Mesothelial cell of epicardium (in vitro differentiated cells): ENCODE measurements at regions not wholly inside any gene's neighbourhood (a gene's known extent, or its start where the extent isn't known, plus 50 kb on each side); places are given as distances from the start of the nearest gene placed in this dataset.

Source experiments
- DNase-seq, 2 experiments: peaks; one replicate each; pipeline ENCODE4 v3.0.0; 2021; ENCODE audit warnings: low spot score in 2 of 2; ENCODE audit not compliant: unreplicated experiment in 2 of 2
- H3K27ac Mint-ChIP-seq: 2 replicates; pipeline ENCODE4 v1.8.0; 2021; ENCODE audit warnings: mixed read lengths
- H3K27me3 Mint-ChIP-seq: 2 replicates; pipeline ENCODE4 v1.8.0; 2021; ENCODE audit warnings: low read depth, mixed read lengths
- H3K36me3 Mint-ChIP-seq: 2 replicates; pipeline ENCODE4 v1.8.0; 2021; ENCODE audit warnings: mixed read lengths
- H3K4me1 Mint-ChIP-seq: 2 replicates; pipeline ENCODE4 v1.8.0; 2021; ENCODE audit warnings: mixed read lengths
- H3K4me3 Mint-ChIP-seq: 2 replicates; pipeline ENCODE4 v1.8.0; 2021; ENCODE audit warnings: mild to moderate bottlenecking, moderate library complexity, mixed read lengths
- H3K9me3 Mint-ChIP-seq: 2 replicates; pipeline ENCODE4 v1.8.0; 2021; ENCODE audit warnings: mixed read lengths
- CTCF ChIP-seq: fragments of 200-600 bp; sonication (generic); IDR thresholded peaks from one replicate; pipeline ENCODE4 v1.5.0; 2021; ENCODE audit warnings: antibody characterized with exemption; ENCODE audit not compliant: unreplicated experiment

GRCh38 chr3:44130249-44130648, 111.4 kb upstream of the TOPAZ1 start:
- no peaks in the 10 kb centered on the region for H3K36me3 Mint-ChIP-seq
- DNase-seq, result no peak
- H3K4me1 Mint-ChIP-seq, result no peaks in the 10 kb centered on the region
- H3K4me3 Mint-ChIP-seq, result no peak overlapping the region
- no peak overlapping the region for H3K27ac Mint-ChIP-seq
- peaks cover 2% of the 10 kb centered on the region for H3K9me3 Mint-ChIP-seq
- no peak for TF ChIP-seq CTCF
- peaks cover 54% of the 10 kb centered on the region for H3K27me3 Mint-ChIP-seq

GRCh38 chr3:44132061-44132460, 109.6 kb upstream of the TOPAZ1 start:
- DNase-seq, result no peak
- TF ChIP-seq CTCF, result no peak
- no peaks in the 10 kb centered on the region for H3K36me3 Mint-ChIP-seq
- H3K4me3 Mint-ChIP-seq, result no peak overlapping the region
- H3K27ac Mint-ChIP-seq, result no peak overlapping the region
- H3K9me3 Mint-ChIP-seq, result no peaks in the 10 kb centered on the region
- H3K27me3 Mint-ChIP-seq, result peaks cover 53% of the 10 kb centered on the region
- no peaks in the 10 kb centered on the region for H3K4me1 Mint-ChIP-seq

GRCh38 chr3:44132593-44132992, 109.1 kb upstream of the TOPAZ1 start:
- Mint-ChIP-seq H3K4me1 (no peaks in the 10 kb centered on the region), H3K36me3 (no peaks in the 10 kb centered on the region), H3K27ac (no peak overlapping the region), H3K9me3 (no peaks in the 10 kb centered on the region), H3K27me3 (peaks cover 55% of the 10 kb centered on the region), H3K4me3 (no peak overlapping the region)
- TF ChIP-seq CTCF, result no peak
- no peak for DNase-seq

GRCh38 chr3:44136421-44136820, 105.3 kb upstream of the TOPAZ1 start:
- TF ChIP-seq CTCF, result no peak
- Mint-ChIP-seq H3K27me3 (peaks cover 45% of the 10 kb centered on the region), H3K36me3 (no peaks in the 10 kb centered on the region), H3K4me1 (no peaks in the 10 kb centered on the region), H3K27ac (no peak overlapping the region), H3K9me3 (peaks cover 4% of the 10 kb centered on the region), H3K4me3 (no peak overlapping the region)
- no peak for DNase-seq

- Mint-ChIP-seq H3K9me3 (peaks cover 7% of the 10 kb centered on the region), H3K4me1 (no peaks in the 10 kb centered on the region), H3K27me3 (peaks cover 55% of the 10 kb centered on the region), H3K4me3 (no peak overlapping the region), H3K27ac (no peak overlapping the region), H3K36me3 (no peaks in the 10 kb centered on the region)
- no peak for DNase-seq
- no peak for TF ChIP-seq CTCF
These were observed 95.6 kb upstream of the TOPAZ1 start for GRCh38 chr3:44146073-44146472.

GRCh38 chr3:44159696-44160300, 81.9 kb upstream of the TOPAZ1 start:
- no peak for DNase-seq
- Mint-ChIP-seq H3K4me3 (no peak overlapping the region), H3K27me3 (peaks cover 53% of the 10 kb centered on the region), H3K36me3 (no peaks in the 10 kb centered on the region), H3K9me3 (no peaks in the 10 kb centered on the region), H3K4me1 (no peaks in the 10 kb centered on the region), H3K27ac (no peak overlapping the region)
- no peak for TF ChIP-seq CTCF
